ENCODE measurements at regions not wholly inside any gene's neighbourhood (a gene's known extent, or its start where the extent isn't known, plus 50 kb on each side); places are given as distances from the start of the nearest gene placed in this dataset.

DNA sequence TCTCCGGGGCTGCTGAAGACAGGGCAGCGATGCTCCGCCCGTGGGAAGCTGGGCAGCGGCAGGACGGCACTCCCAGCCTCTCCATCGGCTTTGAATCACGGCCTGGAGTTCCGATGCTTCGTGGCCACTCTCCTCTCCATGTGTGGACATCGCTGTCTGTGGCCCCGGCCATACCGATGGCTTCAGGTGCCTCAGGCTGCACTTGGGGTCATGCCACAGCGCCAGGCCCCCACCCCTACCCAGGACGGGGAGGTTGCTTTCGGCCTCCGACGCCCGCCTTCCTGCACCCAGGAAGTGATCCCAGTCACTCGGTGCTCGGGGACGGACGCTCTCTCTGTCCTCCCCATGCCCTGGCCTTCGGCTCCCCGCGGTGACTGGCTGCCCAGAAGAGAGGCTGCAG is 180.7 kb downstream of the BANP start:
- TF ChIP-seq POLR2A (conservative IDR thresholded peaks at IDR 0.05) (no peak), ELF4 (CRISPR knock-in tag; IDR thresholded peaks at IDR 0.05) (no peak), FOXM1 (IDR thresholded peaks at IDR 0.05; ENCODE audit: low read depth) (no peak), FOXM1 (CRISPR knock-in tag; IDR thresholded peaks at IDR 0.05; ENCODE audit: low read depth) (no peak)
- TF ChIP-seq, protein P1, sequence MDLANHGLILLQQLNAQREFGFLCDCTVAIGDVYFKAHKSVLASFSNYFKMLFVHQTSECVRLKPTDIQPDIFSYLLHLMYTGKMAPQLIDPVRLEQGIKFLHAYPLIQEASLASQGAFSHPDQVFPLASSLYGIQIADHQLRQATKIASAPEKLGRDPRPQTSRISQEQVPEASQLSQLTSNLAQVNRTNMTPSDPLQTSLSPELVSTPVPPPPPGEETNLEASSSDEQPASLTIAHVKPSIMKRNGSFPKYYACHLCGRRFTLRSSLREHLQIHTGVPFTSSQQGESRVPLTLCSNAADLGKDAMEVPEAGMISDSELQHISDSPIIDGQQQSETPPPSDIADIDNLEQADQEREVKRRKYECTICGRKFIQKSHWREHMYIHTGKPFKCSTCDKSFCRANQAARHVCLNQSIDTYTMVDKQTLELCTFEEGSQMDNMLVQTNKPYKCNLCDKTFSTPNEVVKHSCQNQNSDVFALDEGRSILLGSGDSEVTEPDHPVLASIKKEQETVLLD (IDR thresholded peaks at IDR 0.05): no peak
- TF ChIP-seq, protein P2, sequence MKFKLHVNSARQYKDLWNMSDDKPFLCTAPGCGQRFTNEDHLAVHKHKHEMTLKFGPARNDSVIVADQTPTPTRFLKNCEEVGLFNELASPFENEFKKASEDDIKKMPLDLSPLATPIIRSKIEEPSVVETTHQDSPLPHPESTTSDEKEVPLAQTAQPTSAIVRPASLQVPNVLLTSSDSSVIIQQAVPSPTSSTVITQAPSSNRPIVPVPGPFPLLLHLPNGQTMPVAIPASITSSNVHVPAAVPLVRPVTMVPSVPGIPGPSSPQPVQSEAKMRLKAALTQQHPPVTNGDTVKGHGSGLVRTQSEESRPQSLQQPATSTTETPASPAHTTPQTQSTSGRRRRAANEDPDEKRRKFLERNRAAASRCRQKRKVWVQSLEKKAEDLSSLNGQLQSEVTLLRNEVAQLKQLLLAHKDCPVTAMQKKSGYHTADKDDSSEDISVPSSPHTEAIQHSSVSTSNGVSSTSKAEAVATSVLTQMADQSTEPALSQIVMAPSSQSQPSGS (CRISPR knock-in tag; IDR thresholded peaks at IDR 0.05): no peak

All from K562 (cell line).